Astrocyte of the spinal cord (primary cell): ENCODE measurements at regions not wholly inside any gene's neighbourhood (a gene's known extent, or its start where the extent isn't known, plus 50 kb on each side); places are given as distances from the start of the nearest gene placed in this dataset.

ENCODE experiments used
- DNase-seq: peaks from one replicate; pipeline ENCODE4 v3.0.0; 2011; ENCODE audit warnings: low read depth, low spot score
- H3K4me3 ChIP-seq: 2 replicates; pipeline ENCODE4 v1.5.1; 2011; ENCODE audit warnings: low read depth, mild to moderate bottlenecking, low read length, moderate library complexity
- CTCF ChIP-seq: IDR thresholded peaks from 2 replicates; pipeline ENCODE4 v1.5.1; 2012; ENCODE audit warnings: low read depth, mild to moderate bottlenecking, low read length, inconsistent platforms
- in situ Hi-C: cut with HindIII; loops from 2 replicates; pipeline ENCODE4 v1.10.0; 2017; ENCODE audit warnings: low sequenced_read_pairs

GRCh38 chr6:76681781-76682180, 609.3 kb upstream of the IMPG1 start:
- in situ Hi-C loops: no loop called here
- peak; percentile 9 for DNase-seq

GRCh38 chr6:76677017-76677416, 604.6 kb upstream of the IMPG1 start:
- TF ChIP-seq CTCF: no peak
- H3K4me3 ChIP-seq: no peak overlapping the region
- in situ Hi-C loops: no loop called here
- no peak for DNase-seq

More at GRCh38 chr6:76681781-76682180, 609.3 kb upstream of the IMPG1 start:
- H3K4me3 ChIP-seq: no peak overlapping the region
- TF ChIP-seq CTCF: no peak

- in situ Hi-C loops: no loop called here
- DNase-seq: no peak
- H3K4me3 ChIP-seq: no peak overlapping the region
- no peak for TF ChIP-seq CTCF
Measured at GRCh38 chr6:76671751-76672150, 599.3 kb upstream of the IMPG1 start.

- no peak for DNase-seq
- no peak overlapping the region for H3K4me3 ChIP-seq
- in situ Hi-C loops: no loop called here
- TF ChIP-seq CTCF: no peak
Measured at GRCh38 chr6:76644231-76644630, 571.8 kb upstream of the IMPG1 start.

- in situ Hi-C loops: no loop called here
- no peak overlapping the region for H3K4me3 ChIP-seq
- no peak for TF ChIP-seq CTCF
- no peak for DNase-seq
Measured at GRCh38 chr6:76639941-76640340, 567.5 kb upstream of the IMPG1 start.

GRCh38 chr6:76634695-76635094, 562.2 kb upstream of the IMPG1 start:
- in situ Hi-C loops: no loop called here
- DNase-seq: no peak
- H3K4me3 ChIP-seq: no peak overlapping the region
- TF ChIP-seq CTCF: no peak

GRCh38 chr6:76633259-76633658, 560.8 kb upstream of the IMPG1 start:
- DNase-seq: no peak
- no peak overlapping the region for H3K4me3 ChIP-seq
- in situ Hi-C loops: no loop called here
- no peak for TF ChIP-seq CTCF
